Activated CD4-positive, alpha-beta T cell treated with anti-CD3 and anti-CD28 coated beads, Interleukin-2, amount 10 ng/mL, durations not matched to agents 7 days and 5 days (primary cell): ENCODE measurements at regions not wholly inside any gene's neighbourhood (a gene's known extent, or its start where the extent isn't known, plus 50 kb on each side); places are given as distances from the start of the nearest gene placed in this dataset.
"Not testable (repeated sequence)": the region's sequence is repeated elsewhere in the genome, so short reads cannot be mapped to it uniquely, and the experiment has no call there.

Experiments
- CTCF ChIA-PET: fragments of 350-600 bp; sonication (Branson Sonifier 250); formaldehyde crosslinking; loops from one replicate; lab custom pipeline; 2021; ENCODE audit warnings: antibody characterized with exemption; lab: Charles Lee
- POLR2A ChIA-PET: fragments of 350-600 bp; sonication (Branson Sonifier 250); formaldehyde crosslinking; loops from one replicate; lab custom pipeline; 2021; ENCODE audit warnings: antibody characterized with exemption; lab: Charles Lee
- DNase-seq: peaks from one replicate; pipeline ENCODE4 v3.0.0-alpha.2; 2020
- H3K27ac Mint-ChIP-seq: one replicate; pipeline ENCODE4 v1.8.0; 2021; ENCODE audit warnings: mild to moderate bottlenecking, moderate library complexity, mixed read lengths
- H3K27me3 Mint-ChIP-seq: one replicate; pipeline ENCODE4 v1.8.0; 2021; ENCODE audit warnings: mixed read lengths
- H3K36me3 Mint-ChIP-seq: one replicate; pipeline ENCODE4 v1.8.0; 2021; ENCODE audit warnings: low read depth, mixed read lengths
- H3K4me1 Mint-ChIP-seq: one replicate; pipeline ENCODE4 v1.8.0; 2021; ENCODE audit warnings: mixed read lengths
- H3K4me3 Mint-ChIP-seq: one replicate; pipeline ENCODE4 v1.8.0; 2021; ENCODE audit warnings: mild to moderate bottlenecking, moderate library complexity, mixed read lengths
- H3K9me3 Mint-ChIP-seq: one replicate; pipeline ENCODE4 v1.8.0; 2021; ENCODE audit warnings: mixed read lengths

GRCh38 chr10:8367672-8368411 is 313.4 kb downstream of the GATA3 start:
- H3K4me3 Mint-ChIP-seq, DNase-seq, H3K27me3 Mint-ChIP-seq, POLR2A ChIA-PET, H3K27ac Mint-ChIP-seq: not testable (repeated sequence)
- H3K36me3 Mint-ChIP-seq, result peaks cover 15% of the 10 kb centered on the region
- peaks cover 38% of the 10 kb centered on the region for H3K4me1 Mint-ChIP-seq
- CTCF ChIA-PET, result interaction anchor here (1.0 kb wide), 1 partner anchor 210 kb away, joined by 3 read pairs; no protein-coding TSS in a partner anchor
- peaks cover 11% of the 10 kb centered on the region for H3K9me3 Mint-ChIP-seq

DNA sequence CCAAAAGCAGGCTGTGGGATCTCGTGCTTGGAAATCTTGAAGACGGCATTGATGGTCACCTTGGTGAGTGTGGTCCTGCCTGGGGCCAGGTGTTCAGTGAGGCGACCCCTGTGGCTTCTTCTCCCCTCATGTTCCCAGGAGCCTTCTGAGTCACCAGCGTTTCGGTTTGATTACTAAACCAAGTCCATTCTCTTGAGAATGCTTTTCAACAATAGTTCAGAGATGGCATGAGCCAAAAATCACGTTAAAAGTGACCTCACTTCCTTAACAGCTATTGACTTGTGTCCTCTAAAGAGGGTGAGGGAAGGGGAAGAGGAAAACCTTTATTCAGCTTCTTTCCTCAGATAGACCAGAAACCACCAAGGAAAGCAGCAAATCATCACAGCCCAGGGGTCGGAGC is 315.2 kb downstream of the GATA3 start:
- POLR2A ChIA-PET, result no interaction called here
- H3K4me1 Mint-ChIP-seq, result peaks cover 21% of the 10 kb centered on the region
- H3K36me3 Mint-ChIP-seq, result peaks cover 8% of the 10 kb centered on the region
- H3K27ac Mint-ChIP-seq, result no peak overlapping the region
- CTCF ChIA-PET, result interaction anchor here (0.7 to 0.9 kb wide), 2 partner anchors 15 to 38 kb away, joined by 3 read pairs; no protein-coding TSS in a partner anchor
- DNase-seq, result no peak
- no peaks in the 10 kb centered on the region for H3K27me3 Mint-ChIP-seq
- no peak overlapping the region for H3K4me3 Mint-ChIP-seq
- peaks cover 7% of the 10 kb centered on the region for H3K9me3 Mint-ChIP-seq

- DNase-seq, result no peak
- Mint-ChIP-seq H3K4me1 (peaks cover 3% of the 10 kb centered on the region), H3K9me3 (no peaks in the 10 kb centered on the region), H3K27me3 (no peaks in the 10 kb centered on the region), H3K4me3 (no peak overlapping the region), H3K36me3 (peaks cover 2% of the 10 kb centered on the region), H3K27ac (no peak overlapping the region)
- ChIA-PET POLR2A (no interaction called here), CTCF (interaction anchor here (1.6 kb wide), 1 partner anchor 9 kb away, joined by 4 read pairs; no protein-coding TSS in a partner anchor)
Observed at GRCh38 chr10:8374334-8374733, 319.8 kb downstream of the GATA3 start.

DNA sequence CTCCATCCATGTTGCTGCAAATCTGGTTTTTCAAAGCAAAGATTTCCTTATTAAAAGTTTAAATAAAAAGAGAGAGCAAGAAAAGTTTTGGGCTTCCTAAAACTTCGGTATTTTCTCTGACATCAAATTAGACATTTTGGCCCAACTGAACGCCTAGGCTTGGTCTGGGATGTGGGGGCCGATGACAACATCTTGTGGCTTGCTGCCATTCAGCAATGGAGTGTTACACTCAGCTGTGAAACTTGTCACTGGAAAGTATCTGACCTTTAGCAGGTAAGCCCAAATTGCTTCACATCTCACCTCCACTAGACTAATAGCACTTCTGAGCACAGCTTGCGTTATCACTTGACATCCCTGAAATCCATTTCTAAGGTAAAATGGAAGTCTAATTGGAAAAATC is 320.6 kb downstream of the GATA3 start:
- no peaks in the 10 kb centered on the region for H3K27me3 Mint-ChIP-seq
- H3K36me3 Mint-ChIP-seq, result peaks cover 2% of the 10 kb centered on the region
- H3K9me3 Mint-ChIP-seq, result no peaks in the 10 kb centered on the region
- no peak for DNase-seq
- ChIA-PET POLR2A (no interaction called here), CTCF (interaction anchor here (0.6 to 1.6 kb wide), 5 partner anchors 8 to 306 kb away, joined by 3 to 5 read pairs (median 4); no protein-coding TSS in a partner anchor)
- no peaks in the 10 kb centered on the region for H3K4me1 Mint-ChIP-seq
- H3K27ac Mint-ChIP-seq, result no peak overlapping the region
- H3K4me3 Mint-ChIP-seq, result no peak overlapping the region

GRCh38 chr10:8378198-8378983 is 323.9 kb downstream of the GATA3 start:
- DNase-seq, result no peak
- peaks cover 3% of the 10 kb centered on the region for H3K9me3 Mint-ChIP-seq
- H3K4me3 Mint-ChIP-seq, result no peak overlapping the region
- POLR2A ChIA-PET, result no interaction called here
- H3K36me3 Mint-ChIP-seq, result peaks cover 2% of the 10 kb centered on the region
- CTCF ChIA-PET, result no interaction called here
- no peak overlapping the region for H3K27ac Mint-ChIP-seq
- H3K4me1 Mint-ChIP-seq, result no peaks in the 10 kb centered on the region
- no peaks in the 10 kb centered on the region for H3K27me3 Mint-ChIP-seq

DNA sequence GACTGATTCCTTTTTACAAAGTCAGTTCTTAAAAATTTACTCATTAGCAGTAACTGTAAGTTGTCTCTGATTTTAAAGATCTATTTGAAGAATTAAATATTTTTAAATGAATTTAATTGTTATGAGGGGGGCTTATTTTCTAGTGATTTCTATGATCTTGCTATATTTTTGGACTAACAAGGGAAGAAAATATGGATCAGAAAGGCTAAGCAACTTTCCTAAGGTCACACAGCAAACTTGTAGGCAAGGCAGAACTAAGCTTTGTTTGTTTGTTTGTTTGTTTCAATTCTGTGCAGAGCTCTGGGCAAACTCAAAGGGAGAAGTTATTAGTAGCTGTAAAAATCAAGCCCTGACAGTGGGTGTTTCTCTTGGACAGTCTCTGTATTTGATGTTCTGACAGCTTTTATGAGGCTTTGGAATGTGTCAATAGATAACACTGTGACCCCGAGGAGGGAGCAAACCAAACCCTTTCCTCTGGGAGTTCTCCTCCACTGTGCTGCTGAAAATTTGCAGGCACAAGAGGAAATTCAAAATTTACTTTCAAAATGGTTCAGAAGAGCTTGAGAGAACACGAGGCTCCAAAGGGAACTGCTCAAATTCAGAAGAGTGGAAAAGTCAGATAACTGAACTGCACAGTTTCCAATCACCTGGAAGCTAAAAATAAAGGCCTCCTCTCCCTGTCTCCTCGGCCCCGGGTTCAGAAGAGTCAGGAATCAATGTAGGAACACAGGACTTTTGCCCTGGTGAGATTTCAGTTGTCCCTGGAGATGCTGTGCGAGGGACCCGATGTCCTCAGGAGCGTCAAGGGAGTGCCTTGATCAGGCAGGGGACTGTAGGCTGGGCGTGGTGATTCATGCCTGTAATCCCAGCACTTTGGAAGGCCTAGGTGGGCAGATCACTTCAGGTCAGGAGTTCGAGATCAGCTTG is 325.7 kb downstream of the GATA3 start:
- peaks cover 3% of the 10 kb centered on the region for H3K9me3 Mint-ChIP-seq
- peaks cover under 1% of the 10 kb centered on the region for H3K4me1 Mint-ChIP-seq
- ChIA-PET POLR2A (no interaction called here), CTCF (interaction anchor here (0.6 to 1.8 kb wide), 8 partner anchors 9 to 133 kb away, joined by 3 to 5 read pairs (median 4); no protein-coding TSS in a partner anchor)
- H3K27me3 Mint-ChIP-seq, result no peaks in the 10 kb centered on the region
- no peak overlapping the region for H3K4me3 Mint-ChIP-seq
- no peak for DNase-seq
- H3K36me3 Mint-ChIP-seq, result peaks cover 2% of the 10 kb centered on the region
- no peak overlapping the region for H3K27ac Mint-ChIP-seq

- ChIA-PET CTCF (interaction anchor here (1.0 to 1.8 kb wide), 2 partner anchors 20 to 39 kb away, joined by 3 to 4 read pairs; no protein-coding TSS in a partner anchor), POLR2A (no interaction called here)
- Mint-ChIP-seq H3K36me3 (peaks cover 3% of the 10 kb centered on the region), H3K9me3 (peaks cover 7% of the 10 kb centered on the region), H3K4me3 (no peak overlapping the region), H3K4me1 (peaks cover 2% of the 10 kb centered on the region), H3K27ac (no peak overlapping the region), H3K27me3 (no peaks in the 10 kb centered on the region)
- no peak for DNase-seq
Observed at GRCh38 chr10:8380833-8381496, 326.5 kb downstream of the GATA3 start.

- ChIA-PET POLR2A (interaction anchor here (0.6 kb wide), 1 partner anchor 512 kb away, joined by 3 read pairs; no protein-coding TSS in a partner anchor), CTCF (interaction anchor here (1.1 kb wide), 1 partner anchor 12 kb away, joined by 5 read pairs; no protein-coding TSS in a partner anchor)
- no peak overlapping the region for H3K4me3 Mint-ChIP-seq
- peaks cover 5% of the 10 kb centered on the region for H3K36me3 Mint-ChIP-seq
- H3K4me1 Mint-ChIP-seq, result peaks cover 2% of the 10 kb centered on the region
- no peak for DNase-seq
- H3K27me3 Mint-ChIP-seq, result peaks cover 3% of the 10 kb centered on the region
- H3K27ac Mint-ChIP-seq, result no peak overlapping the region
- peaks cover 11% of the 10 kb centered on the region for H3K9me3 Mint-ChIP-seq
Observed at GRCh38 chr10:8386781-8387180, 332.3 kb downstream of the GATA3 start.

GRCh38 chr10:8389630-8390029 is 335.1 kb downstream of the GATA3 start:
- peaks cover 8% of the 10 kb centered on the region for H3K9me3 Mint-ChIP-seq
- peaks cover 2% of the 10 kb centered on the region for H3K4me1 Mint-ChIP-seq
- DNase-seq, result no peak
- H3K4me3 Mint-ChIP-seq, result no peak overlapping the region
- POLR2A ChIA-PET, result interaction anchor here (1.0 kb wide), 1 partner anchor 13 kb away, joined by 3 read pairs; no protein-coding TSS in a partner anchor
- H3K36me3 Mint-ChIP-seq, result peaks cover 4% of the 10 kb centered on the region
- CTCF ChIA-PET, result interaction anchor here (1.0 to 1.7 kb wide), 3 partner anchors 10 to 16 kb away, joined by 4 to 5 read pairs (median 4); no protein-coding TSS in a partner anchor
- H3K27me3 Mint-ChIP-seq, result peaks cover 3% of the 10 kb centered on the region
- no peak overlapping the region for H3K27ac Mint-ChIP-seq

DNA sequence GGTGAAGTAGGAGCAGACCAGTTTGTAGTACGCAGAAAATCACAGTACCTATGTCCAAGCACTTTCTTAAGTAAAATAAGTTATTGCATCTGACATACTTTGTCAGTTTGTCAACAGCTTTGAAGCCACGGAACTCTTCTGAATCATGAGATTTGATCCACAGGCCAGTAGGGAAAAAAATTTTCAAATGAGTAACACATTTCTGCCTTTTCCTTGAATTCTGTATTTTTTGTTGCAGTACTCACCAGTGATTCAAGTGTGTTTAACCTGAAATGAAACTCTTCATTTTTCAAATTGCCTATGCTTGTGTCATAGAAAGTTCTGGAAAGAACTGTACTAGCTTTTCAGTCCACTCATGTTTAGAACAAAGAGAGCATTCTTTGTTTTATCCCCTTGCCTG is 337.7 kb downstream of the GATA3 start:
- no peak overlapping the region for H3K4me3 Mint-ChIP-seq
- no peak overlapping the region for H3K27ac Mint-ChIP-seq
- H3K4me1 Mint-ChIP-seq, result peaks cover 10% of the 10 kb centered on the region
- DNase-seq, result no peak
- POLR2A ChIA-PET, result interaction anchor here (0.7 kb wide), 1 partner anchor 321 kb away, joined by 5 read pairs; no protein-coding TSS in a partner anchor
- H3K27me3 Mint-ChIP-seq, result no peaks in the 10 kb centered on the region
- H3K36me3 Mint-ChIP-seq, result peaks cover 3% of the 10 kb centered on the region
- H3K9me3 Mint-ChIP-seq, result no peaks in the 10 kb centered on the region
- CTCF ChIA-PET, result interaction anchor here (0.7 kb wide), 1 partner anchor 120 kb away, joined by 3 read pairs; no protein-coding TSS in a partner anchor

DNA sequence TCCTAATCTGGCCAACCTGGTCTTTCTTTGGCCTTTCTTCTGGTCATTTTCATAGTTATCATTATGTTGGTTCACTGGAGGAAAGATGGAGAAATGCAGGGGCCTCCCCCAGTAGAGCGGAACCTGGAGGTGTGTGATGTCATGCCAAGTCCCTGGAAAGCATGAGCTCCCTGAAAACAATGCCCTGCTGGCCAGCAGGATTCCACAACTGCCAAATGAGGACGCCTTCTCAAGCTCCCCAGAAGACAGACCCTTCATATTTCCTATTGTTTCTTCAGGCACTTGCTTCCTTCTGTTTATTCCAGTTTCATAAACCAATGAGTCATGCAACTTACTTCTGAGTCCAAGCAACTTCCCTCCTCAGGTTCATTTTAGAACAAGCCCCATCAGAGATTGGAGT is 339.0 kb downstream of the GATA3 start:
- no peak for DNase-seq
- H3K27me3 Mint-ChIP-seq, result no peaks in the 10 kb centered on the region
- H3K4me3 Mint-ChIP-seq, result no peak overlapping the region
- H3K27ac Mint-ChIP-seq, result no peak overlapping the region
- peaks cover 13% of the 10 kb centered on the region for H3K4me1 Mint-ChIP-seq
- peaks cover 3% of the 10 kb centered on the region for H3K36me3 Mint-ChIP-seq
- peaks cover 2% of the 10 kb centered on the region for H3K9me3 Mint-ChIP-seq
- POLR2A ChIA-PET, result no interaction called here
- CTCF ChIA-PET, result interaction anchor here (0.7 kb wide), 1 partner anchor 10 kb away, joined by 5 read pairs; no protein-coding TSS in a partner anchor
